ENCODE measurements at regions not wholly inside any gene's neighbourhood (a gene's known extent, or its start where the extent isn't known, plus 50 kb on each side); places are given as distances from the start of the nearest gene placed in this dataset.

DNA sequence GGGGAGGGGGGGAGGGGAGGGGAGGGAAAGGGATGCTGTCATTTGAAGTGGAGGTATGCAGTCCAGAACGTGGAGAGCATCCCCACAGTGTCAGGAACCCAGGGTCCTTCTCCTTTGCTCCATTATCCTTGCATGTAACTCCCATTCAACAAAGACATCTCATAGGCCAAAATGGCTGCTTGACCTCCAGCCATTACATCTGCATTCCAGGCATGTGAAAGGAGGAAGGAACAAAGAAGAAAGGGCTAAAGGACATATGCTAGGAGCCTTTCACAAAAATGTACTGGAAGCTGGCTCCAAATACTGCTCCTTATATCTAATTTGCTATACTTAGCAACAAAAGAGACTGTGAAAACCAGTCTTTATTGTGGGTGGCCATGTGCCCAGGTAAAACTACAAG lies 87.0 kb upstream of the CRHR1 start:
- no peak for TF ChIP-seq EZH2 (optimal IDR thresholded peaks at IDR 0.05; ENCODE audit: low read depth, low read length)
- TF ChIP-seq, protein P1, sequence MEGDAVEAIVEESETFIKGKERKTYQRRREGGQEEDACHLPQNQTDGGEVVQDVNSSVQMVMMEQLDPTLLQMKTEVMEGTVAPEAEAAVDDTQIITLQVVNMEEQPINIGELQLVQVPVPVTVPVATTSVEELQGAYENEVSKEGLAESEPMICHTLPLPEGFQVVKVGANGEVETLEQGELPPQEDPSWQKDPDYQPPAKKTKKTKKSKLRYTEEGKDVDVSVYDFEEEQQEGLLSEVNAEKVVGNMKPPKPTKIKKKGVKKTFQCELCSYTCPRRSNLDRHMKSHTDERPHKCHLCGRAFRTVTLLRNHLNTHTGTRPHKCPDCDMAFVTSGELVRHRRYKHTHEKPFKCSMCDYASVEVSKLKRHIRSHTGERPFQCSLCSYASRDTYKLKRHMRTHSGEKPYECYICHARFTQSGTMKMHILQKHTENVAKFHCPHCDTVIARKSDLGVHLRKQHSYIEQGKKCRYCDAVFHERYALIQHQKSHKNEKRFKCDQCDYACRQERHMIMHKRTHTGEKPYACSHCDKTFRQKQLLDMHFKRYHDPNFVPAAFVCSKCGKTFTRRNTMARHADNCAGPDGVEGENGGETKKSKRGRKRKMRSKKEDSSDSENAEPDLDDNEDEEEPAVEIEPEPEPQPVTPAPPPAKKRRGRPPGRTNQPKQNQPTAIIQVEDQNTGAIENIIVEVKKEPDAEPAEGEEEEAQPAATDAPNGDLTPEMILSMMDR (IDR thresholded peaks at IDR 0.05; ENCODE audit: low read length) = no peak

All from MM.1S (cell line).